ENCODE measurements at regions not wholly inside any gene's neighbourhood (a gene's known extent, or its start where the extent isn't known, plus 50 kb on each side); places are given as distances from the start of the nearest gene placed in this dataset.

- Histone ChIP-seq H3K79me2 (ENCODE audit: insufficient read depth) (no peaks in the 10 kb centered on the region), H2AFZ (ENCODE audit: low read depth) (no peak overlapping the region), H3K27me3 (ENCODE audit: insufficient read depth) (no peaks in the 10 kb centered on the region), H4K20me1 (ENCODE audit: insufficient read depth) (no peaks in the 10 kb centered on the region), H3K4me1 (ENCODE audit: control insufficient read depth in 1 of 2, insufficient read depth in 2 of 2, low read depth in 1 of 2, low read length in 1 of 2) (peaks cover 0 to 25% of the 10 kb centered on the region in 2 experiments; a peak in 1 of 4 replicates), H3K9ac (no peak overlapping the region), H3K36me3 (replicated peaks in 1 of 2; ENCODE audit: control insufficient read depth in 1 of 2, insufficient read depth in 2 of 2, low read length in 1 of 2) (no peaks in the 10 kb centered on the region), H3K9me2 (no peaks in the 10 kb centered on the region), H3F3A (replicated peaks; ENCODE audit: insufficient read depth) (no peaks in the 10 kb centered on the region), H3K4me3 (ENCODE audit: low read depth in 2 of 2, low read length in 1 of 2) (no peak overlapping the region), H3K27ac (ENCODE audit: low read depth in 2 of 2, low read length in 1 of 2) (peak overlapping the region in 1 of 2 experiments; percentile 28; a peak in 1 of 4 replicates), H3K9me3 (no peaks in the 10 kb centered on the region), H3K4me2 (no peak overlapping the region)
- 33% methylated on average over 1 of the region's 1 CpG for WGBS (ENCODE audit: low lambda C conversion rate)
- POLR2A ChIA-PET: interaction anchor here (0.7 to 1.2 kb wide), 2 partner anchors 10 to 167 kb away, joined by 3 to 6 read pairs; no protein-coding TSS in a partner anchor
- TF ChIP-seq SIN3A (IDR thresholded peaks at IDR 0.05; ENCODE audit: borderline replicate concordance, low read depth, low read length) (no peak), MEF2A (IDR thresholded peaks at IDR 0.05; ENCODE audit: borderline replicate concordance, low read depth) (no peak), FOSL2 (IDR thresholded peaks at IDR 0.05; ENCODE audit: borderline replicate concordance, low read depth) (no peak), IRF3 (IDR thresholded peaks at IDR 0.05; ENCODE audit: low read depth, low read length) (no peak), POLR2AphosphoS5 (IDR thresholded peaks at IDR 0.05; ENCODE audit: low read depth, low read length) (no peak), SMC3 (IDR thresholded peaks at IDR 0.05; ENCODE audit: low read depth, low read length) (no peak), USF1 (IDR thresholded peaks at IDR 0.05; ENCODE audit: borderline replicate concordance, low read depth) (no peak), EZH2phosphoT487 (IDR thresholded peaks at IDR 0.05; ENCODE audit: borderline replicate concordance, low read depth) (no peak)
- TF ChIP-seq, protein P1, sequence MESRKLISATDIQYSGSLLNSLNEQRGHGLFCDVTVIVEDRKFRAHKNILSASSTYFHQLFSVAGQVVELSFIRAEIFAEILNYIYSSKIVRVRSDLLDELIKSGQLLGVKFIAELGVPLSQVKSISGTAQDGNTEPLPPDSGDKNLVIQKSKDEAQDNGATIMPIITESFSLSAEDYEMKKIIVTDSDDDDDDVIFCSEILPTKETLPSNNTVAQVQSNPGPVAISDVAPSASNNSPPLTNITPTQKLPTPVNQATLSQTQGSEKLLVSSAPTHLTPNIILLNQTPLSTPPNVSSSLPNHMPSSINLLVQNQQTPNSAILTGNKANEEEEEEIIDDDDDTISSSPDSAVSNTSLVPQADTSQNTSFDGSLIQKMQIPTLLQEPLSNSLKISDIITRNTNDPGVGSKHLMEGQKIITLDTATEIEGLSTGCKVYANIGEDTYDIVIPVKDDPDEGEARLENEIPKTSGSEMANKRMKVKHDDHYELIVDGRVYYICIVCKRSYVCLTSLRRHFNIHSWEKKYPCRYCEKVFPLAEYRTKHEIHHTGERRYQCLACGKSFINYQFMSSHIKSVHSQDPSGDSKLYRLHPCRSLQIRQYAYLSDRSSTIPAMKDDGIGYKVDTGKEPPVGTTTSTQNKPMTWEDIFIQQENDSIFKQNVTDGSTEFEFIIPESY (IDR thresholded peaks at IDR 0.05; ENCODE audit: borderline replicate concordance, low read depth): no peak
- TF ChIP-seq, protein P2, sequence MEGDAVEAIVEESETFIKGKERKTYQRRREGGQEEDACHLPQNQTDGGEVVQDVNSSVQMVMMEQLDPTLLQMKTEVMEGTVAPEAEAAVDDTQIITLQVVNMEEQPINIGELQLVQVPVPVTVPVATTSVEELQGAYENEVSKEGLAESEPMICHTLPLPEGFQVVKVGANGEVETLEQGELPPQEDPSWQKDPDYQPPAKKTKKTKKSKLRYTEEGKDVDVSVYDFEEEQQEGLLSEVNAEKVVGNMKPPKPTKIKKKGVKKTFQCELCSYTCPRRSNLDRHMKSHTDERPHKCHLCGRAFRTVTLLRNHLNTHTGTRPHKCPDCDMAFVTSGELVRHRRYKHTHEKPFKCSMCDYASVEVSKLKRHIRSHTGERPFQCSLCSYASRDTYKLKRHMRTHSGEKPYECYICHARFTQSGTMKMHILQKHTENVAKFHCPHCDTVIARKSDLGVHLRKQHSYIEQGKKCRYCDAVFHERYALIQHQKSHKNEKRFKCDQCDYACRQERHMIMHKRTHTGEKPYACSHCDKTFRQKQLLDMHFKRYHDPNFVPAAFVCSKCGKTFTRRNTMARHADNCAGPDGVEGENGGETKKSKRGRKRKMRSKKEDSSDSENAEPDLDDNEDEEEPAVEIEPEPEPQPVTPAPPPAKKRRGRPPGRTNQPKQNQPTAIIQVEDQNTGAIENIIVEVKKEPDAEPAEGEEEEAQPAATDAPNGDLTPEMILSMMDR (IDR thresholded peaks at IDR 0.05): no peak
- TF ChIP-seq, protein P3, sequence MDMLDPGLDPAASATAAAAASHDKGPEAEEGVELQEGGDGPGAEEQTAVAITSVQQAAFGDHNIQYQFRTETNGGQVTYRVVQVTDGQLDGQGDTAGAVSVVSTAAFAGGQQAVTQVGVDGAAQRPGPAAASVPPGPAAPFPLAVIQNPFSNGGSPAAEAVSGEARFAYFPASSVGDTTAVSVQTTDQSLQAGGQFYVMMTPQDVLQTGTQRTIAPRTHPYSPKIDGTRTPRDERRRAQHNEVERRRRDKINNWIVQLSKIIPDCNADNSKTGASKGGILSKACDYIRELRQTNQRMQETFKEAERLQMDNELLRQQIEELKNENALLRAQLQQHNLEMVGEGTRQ (IDR thresholded peaks at IDR 0.05; ENCODE audit: borderline replicate concordance, low read depth, low read length): no peak
- no peak for DNase-seq
- CTCF ChIA-PET: interaction anchor here (0.8 to 5.2 kb wide), 28 partner anchors 7 to 634 kb away, joined by 3 to 40 read pairs (median 5); no protein-coding TSS in a partner anchor
These were observed 555.3 kb downstream of the BUD13 start for GRCh38 chr11:116217441-116217840.

Data from SK-N-SH (cell line).